Panc1 (cell line): ENCODE measurements at regions not wholly inside any gene's neighbourhood (a gene's known extent, or its start where the extent isn't known, plus 50 kb on each side); places are given as distances from the start of the nearest gene placed in this dataset.

Experiments used
- ATAC-seq: fragments of 200-7000 bp; cut with Tn5 transposase; 2 replicates; pipeline ENCODE4 v1.9.1; 2020; ENCODE audit warnings: mild to moderate bottlenecking, moderate library complexity
- BruUV-seq: library from RNA; stranded (reverse); fragments of 400-500 nt; replicated peaks from 2 replicates; lab custom pipeline; 2021; lab: Mats Ljungman, UMichigan
- CTCF ChIA-PET: fragments of 300-600 bp; sonication (Branson Sonifier 250); formaldehyde crosslinking; loops from one replicate; lab custom pipeline; 2022; ENCODE audit warnings: antibody characterized with exemption; lab: Charles Lee
- POLR2A ChIA-PET: fragments of 300-600 bp; sonication (Branson Sonifier 250); formaldehyde crosslinking; loops from one replicate; lab custom pipeline; 2022; ENCODE audit warnings: antibody characterized with exemption; lab: Charles Lee
- DNase-seq: peaks from one replicate; pipeline ENCODE4 v3.0.0-alpha.2; 2010; ENCODE audit warnings: low read depth, low spot score
- H3K27ac ChIP-seq: 2 replicates; pipeline ENCODE4 v1.5.1; 2011; ENCODE audit warnings: mild to moderate bottlenecking, low read length, inconsistent platforms
- H3K27me3 ChIP-seq: fragments of 200-500 bp; sonication (Bioruptor generic); 2 replicates; pipeline ENCODE4 v1.6.0; 2014; ENCODE audit warnings: low read length, inconsistent platforms; ENCODE audit not compliant: control insufficient read depth, insufficient read depth
- H3K36me3 ChIP-seq: fragments of 200-500 bp; sonication (Bioruptor generic); 2 replicates; pipeline ENCODE4 v1.5.1; 2014; ENCODE audit warnings: inconsistent platforms, mild to moderate bottlenecking, low read length, moderate library complexity; ENCODE audit not compliant: control insufficient read depth, insufficient read depth
- H3K4me1 ChIP-seq: 2 replicates; pipeline ENCODE4 v1.5.1; 2011; ENCODE audit warnings: inconsistent platforms, mild to moderate bottlenecking, low read length, moderate library complexity; ENCODE audit not compliant: control insufficient read depth, insufficient read depth
- H3K4me3 ChIP-seq, 2 experiments: 2 replicates each; pipeline ENCODE4 v1.5.1; 2011 to 2012; ENCODE audit warnings: low read depth in 2 of 2, low read length in 2 of 2, mild to moderate bottlenecking in 2 of 2, inconsistent platforms in 1 of 2, moderate library complexity in 1 of 2
- H3K9me3 ChIP-seq: fragments of 200-500 bp; sonication (Bioruptor generic); 2 replicates; pipeline ENCODE4 v1.5.1; 2014; ENCODE audit warnings: low read depth, mild to moderate bottlenecking, inconsistent platforms, low read length, moderate library complexity; ENCODE audit not compliant: control insufficient read depth, insufficient read depth
- CTCF ChIP-seq: fragments of 450-650 bp; IDR thresholded peaks from 2 replicates; pipeline ENCODE4 v1.5.1; 2017; ENCODE audit warnings: mild to moderate bottlenecking
- POLR2AphosphoS5 ChIP-seq: IDR thresholded peaks from 2 replicates; pipeline ENCODE4 v1.6.1; 2012; ENCODE audit warnings: mild to moderate bottlenecking, low read depth, low read length, moderate library complexity
- SIN3A ChIP-seq: IDR thresholded peaks from 2 replicates; pipeline ENCODE4 v1.6.1; 2012; ENCODE audit warnings: low read depth, mild to moderate bottlenecking, low read length, moderate library complexity, borderline replicate concordance; ENCODE audit not compliant: insufficient read depth
- TCF7L2 ChIP-seq: IDR thresholded peaks from 2 replicates; pipeline ENCODE4 v1.6.1; 2011; ENCODE audit warnings: mild to moderate bottlenecking, low read depth, low read length, inconsistent platforms
- in situ Hi-C: cut with HindIII; loops from 2 replicates; pipeline ENCODE4 v1.10.0; 2016; ENCODE audit warnings: low sequenced_read_pairs, low pct_unique_long_range_greater_than_20kb
- intact Hi-C: fragments of 100-400 bp; cut with micrococcal nuclease; formaldehyde crosslinking; loops from one replicate; pipeline ENCODE4 v1.10.0; 2022; ENCODE audit not compliant: unreplicated experiment
- TF ChIP-seq, protein P1 (sequence below), 2 experiments: IDR thresholded peaks; 2 replicates each; pipeline ENCODE4 v1.6.1; 2011 to 2012; ENCODE audit warnings: low read depth in 2 of 2, control low read depth in 1 of 2, low read length in 1 of 2, mild to moderate bottlenecking in 1 of 2, moderate library complexity in 1 of 2; ENCODE audit not compliant: insufficient read depth in 1 of 2

DNA sequence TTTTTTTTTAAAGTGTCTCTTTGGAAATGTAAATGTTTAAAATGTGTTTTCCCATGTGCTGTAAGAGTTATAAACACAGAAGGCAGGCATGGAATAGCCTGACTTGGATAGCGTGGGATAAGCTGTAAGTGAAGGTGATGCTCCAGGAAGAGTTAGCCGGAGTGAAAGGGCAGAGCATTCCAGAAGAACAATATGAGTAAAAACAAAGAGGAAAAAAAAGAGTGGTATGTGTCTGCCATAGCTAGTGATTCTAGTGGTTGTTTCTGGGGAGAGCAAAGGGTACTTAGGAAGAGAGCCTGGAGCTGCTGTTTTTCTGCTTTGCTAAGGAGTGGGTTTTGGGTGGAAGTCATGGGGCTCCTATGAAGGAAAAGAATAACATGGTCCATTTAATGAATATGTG is 126.9 kb upstream of the DLGAP1 start:
- ATAC-seq (no peak), DNase-seq (no peak)
- Histone ChIP-seq H3K27ac (no peak overlapping the region), H3K4me3 (no peak overlapping the region), H3K27me3 (no peaks in the 10 kb centered on the region), H3K9me3 (peaks cover 3% of the 10 kb centered on the region; the same call in 1 of the 2 replicates), H3K4me1 (no peaks in the 10 kb centered on the region), H3K36me3 (no peaks in the 10 kb centered on the region)
- ChIA-PET CTCF (no interaction called here), POLR2A (no interaction called here)
- TF ChIP-seq SIN3A (no peak), CTCF (no peak), POLR2AphosphoS5 (no peak), TCF7L2 (no peak)
- TF ChIP-seq, protein P1, sequence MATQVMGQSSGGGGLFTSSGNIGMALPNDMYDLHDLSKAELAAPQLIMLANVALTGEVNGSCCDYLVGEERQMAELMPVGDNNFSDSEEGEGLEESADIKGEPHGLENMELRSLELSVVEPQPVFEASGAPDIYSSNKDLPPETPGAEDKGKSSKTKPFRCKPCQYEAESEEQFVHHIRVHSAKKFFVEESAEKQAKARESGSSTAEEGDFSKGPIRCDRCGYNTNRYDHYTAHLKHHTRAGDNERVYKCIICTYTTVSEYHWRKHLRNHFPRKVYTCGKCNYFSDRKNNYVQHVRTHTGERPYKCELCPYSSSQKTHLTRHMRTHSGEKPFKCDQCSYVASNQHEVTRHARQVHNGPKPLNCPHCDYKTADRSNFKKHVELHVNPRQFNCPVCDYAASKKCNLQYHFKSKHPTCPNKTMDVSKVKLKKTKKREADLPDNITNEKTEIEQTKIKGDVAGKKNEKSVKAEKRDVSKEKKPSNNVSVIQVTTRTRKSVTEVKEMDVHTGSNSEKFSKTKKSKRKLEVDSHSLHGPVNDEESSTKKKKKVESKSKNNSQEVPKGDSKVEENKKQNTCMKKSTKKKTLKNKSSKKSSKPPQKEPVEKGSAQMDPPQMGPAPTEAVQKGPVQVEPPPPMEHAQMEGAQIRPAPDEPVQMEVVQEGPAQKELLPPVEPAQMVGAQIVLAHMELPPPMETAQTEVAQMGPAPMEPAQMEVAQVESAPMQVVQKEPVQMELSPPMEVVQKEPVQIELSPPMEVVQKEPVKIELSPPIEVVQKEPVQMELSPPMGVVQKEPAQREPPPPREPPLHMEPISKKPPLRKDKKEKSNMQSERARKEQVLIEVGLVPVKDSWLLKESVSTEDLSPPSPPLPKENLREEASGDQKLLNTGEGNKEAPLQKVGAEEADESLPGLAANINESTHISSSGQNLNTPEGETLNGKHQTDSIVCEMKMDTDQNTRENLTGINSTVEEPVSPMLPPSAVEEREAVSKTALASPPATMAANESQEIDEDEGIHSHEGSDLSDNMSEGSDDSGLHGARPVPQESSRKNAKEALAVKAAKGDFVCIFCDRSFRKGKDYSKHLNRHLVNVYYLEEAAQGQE (IDR thresholded peaks at IDR 0.05; ENCODE audit: insufficient read depth in 1 of 2, low read depth in 2 of 2, low read length in 1 of 2) = no peak
- intact Hi-C loops = no loop called here
- no TSS peak for BruUV-seq
- in situ Hi-C loops = no loop called here

DNA sequence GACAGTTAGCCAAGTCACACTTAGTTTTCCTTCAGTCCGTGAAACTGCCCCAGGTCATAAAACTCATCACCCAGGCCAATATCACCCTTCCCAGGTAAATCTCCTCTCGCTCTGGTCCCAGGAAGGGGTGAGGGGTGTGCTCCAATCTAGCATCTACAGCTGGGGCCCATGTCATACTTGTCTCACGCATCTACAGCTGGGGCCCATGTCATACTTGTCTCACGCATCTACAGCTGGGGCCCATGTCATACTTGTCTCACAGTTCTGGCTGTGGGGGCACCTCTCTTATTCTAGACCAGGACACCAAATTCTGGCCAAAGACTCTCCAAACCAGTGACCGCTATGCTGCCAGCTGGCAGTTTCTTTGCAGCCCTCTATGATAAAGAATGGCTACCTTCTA is 123.3 kb upstream of the DLGAP1 start:
- no peak for ATAC-seq
- H3K9me3 ChIP-seq = peaks cover 3% of the 10 kb centered on the region; the same call in 1 of the 2 replicates
- POLR2A ChIA-PET = no interaction called here
- H3K27ac ChIP-seq = no peak overlapping the region
- CTCF ChIA-PET = no interaction called here
- no peaks in the 10 kb centered on the region for H3K36me3 ChIP-seq
- no peaks in the 10 kb centered on the region for H3K27me3 ChIP-seq
- intact Hi-C loops = no loop called here
- TF ChIP-seq TCF7L2 = no peak
- no peak for TF ChIP-seq SIN3A
- no peak for TF ChIP-seq CTCF
- TF ChIP-seq, protein P1 (IDR thresholded peaks at IDR 0.05; ENCODE audit: insufficient read depth in 1 of 2, low read depth in 2 of 2, low read length in 1 of 2) = no peak
- TF ChIP-seq POLR2AphosphoS5 = no peak
- no TSS peak for BruUV-seq
- no peaks in the 10 kb centered on the region for H3K4me1 ChIP-seq
- in situ Hi-C loops = no loop called here
- H3K4me3 ChIP-seq = no peak overlapping the region
- no peak for DNase-seq
